ENCODE measurements at regions not wholly inside any gene's neighbourhood (a gene's known extent, or its start where the extent isn't known, plus 50 kb on each side); places are given as distances from the start of the nearest gene placed in this dataset.

- TF ChIP-seq CTCF (IDR thresholded peaks at IDR 0.05; ENCODE audit: low read depth, low read length, missing input control) (no peak), MAX (IDR thresholded peaks at IDR 0.05) (no peak), REST (IDR thresholded peaks at IDR 0.05) (no peak), YY1 (IDR thresholded peaks at IDR 0.05) (no peak), RAD21 (IDR thresholded peaks at IDR 0.05) (no peak), NR2F2 (IDR thresholded peaks at IDR 0.05) (no peak), SP1 (IDR thresholded peaks at IDR 0.05) (no peak), JUND (IDR thresholded peaks at IDR 0.05) (no peak), ZBTB33 (IDR thresholded peaks at IDR 0.05) (no peak), FOXA2 (IDR thresholded peaks at IDR 0.05) (no peak), GABPA (IDR thresholded peaks at IDR 0.05 in 1 of 2, conservative IDR thresholded peaks at IDR 0.05 in 1 of 2) (no peak), HNF4G (IDR thresholded peaks at IDR 0.05) (no peak), EGR1 (IDR thresholded peaks at IDR 0.05; ENCODE audit: low read depth in 2 of 2) (no peak)
Observed at GRCh38 chr1:4322881-4323280, 331.5 kb upstream of the AJAP1 start.
